T-cell (primary cell): ENCODE measurements at regions not wholly inside any gene's neighbourhood (a gene's known extent, or its start where the extent isn't known, plus 50 kb on each side); places are given as distances from the start of the nearest gene placed in this dataset.
A peak's percentile ranks its signal among the peaks of the same experiment; 100 is the strongest.

Experiments
- ATAC-seq, 4 experiments: fragments of 200-7000 bp in 3 of 4; fragments of 150-1000 bp in 1 of 4; cut with Tn5 transposase; replicated peaks in 1 of 4; 1 replicate in 3 of 4; 2 replicates in 1 of 4; pipeline ENCODE4 v1.10.0; 2021; ENCODE audit warnings: moderate library complexity in 3 of 4, mild to moderate bottlenecking in 2 of 4, moderate number of reproducible peaks in 1 of 4
- CTCF ChIA-PET, 2 donors: fragments of 300-600 bp; sonication (Branson Sonifier 250); formaldehyde crosslinking; loops; one replicate each; lab custom pipeline; 2022; ENCODE audit warnings: antibody characterized with exemption in 2 of 2; lab: Charles Lee
- POLR2A ChIA-PET, 2 donors: fragments of 300-600 bp; sonication (Branson Sonifier 250); formaldehyde crosslinking; loops; one replicate each; lab custom pipeline; 2022; ENCODE audit warnings: antibody characterized with exemption in 2 of 2; lab: Charles Lee
- DNase-seq, 35 experiments: peaks; one replicate each; pipeline versions ENCODE4 v3.0.0 to v3.0.0-alpha.2; 2013 to 2023
- H3K27ac ChIP-seq: one replicate; pipeline ENCODE4 v1.5.1; 2013; ENCODE audit warnings: low read length
- H3K27me3 ChIP-seq, 2 experiments: replicated peaks in 1 of 2; 1 replicate in 1 of 2; 2 replicates in 1 of 2; pipeline versions ENCODE4 v1.6.1 to v1.7.0; 2013; ENCODE audit warnings: low read length in 1 of 2, mixed read lengths in 1 of 2; ENCODE audit not compliant: control insufficient read depth in 2 of 2, insufficient read depth in 2 of 2; ENCODE audit errors: extremely low read depth in 1 of 2
- H3K36me3 ChIP-seq, 2 donors: 1 replicate in 1 of 2; 2 replicates in 1 of 2; pipeline versions ENCODE4 v1.6.1 to v1.7.0; 2013; ENCODE audit warnings: low read length in 1 of 2; ENCODE audit not compliant: control insufficient read depth in 2 of 2, insufficient read depth in 1 of 2; ENCODE audit errors: extremely low read depth in 1 of 2
- H3K4me1 ChIP-seq, 2 experiments: 1 replicate in 1 of 2; 2 replicates in 1 of 2; pipeline versions ENCODE4 v1.6.1 to v1.7.0; 2013; ENCODE audit warnings: low read length in 2 of 2, mixed read lengths in 1 of 2; ENCODE audit not compliant: insufficient read depth in 2 of 2, control insufficient read depth in 1 of 2; ENCODE audit errors: extremely low read depth in 1 of 2
- H3K4me3 ChIP-seq, 2 donors: 1 replicate in 1 of 2; 2 replicates in 1 of 2; pipeline versions ENCODE4 v1.5.1 to v1.7.0; 2013; ENCODE audit warnings: mild to moderate bottlenecking in 2 of 2, low read length in 1 of 2, moderate library complexity in 1 of 2; ENCODE audit not compliant: control insufficient read depth in 1 of 2; ENCODE audit errors: extremely low read depth in 1 of 2
- H3K9me3 ChIP-seq: 2 replicates; pipeline ENCODE4 v1.7.0; 2013
- H3K27ac Mint-ChIP-seq, 2 donors: one replicate each; pipeline ENCODE4 v1.8.0; 2020 to 2021; ENCODE audit warnings: mild to moderate bottlenecking in 2 of 2, mixed read lengths in 2 of 2
- H3K27me3 Mint-ChIP-seq, 2 donors: one replicate each; pipeline ENCODE4 v1.8.0; 2021 to 2022; ENCODE audit warnings: mixed read lengths in 2 of 2
- H3K36me3 Mint-ChIP-seq: one replicate; pipeline ENCODE4 v1.8.0; 2021; ENCODE audit warnings: mixed read lengths
- H3K4me1 Mint-ChIP-seq, 3 donors: one replicate each; pipeline ENCODE4 v1.8.0; 2020 to 2022; ENCODE audit warnings: mixed read lengths in 3 of 3, mild to moderate bottlenecking in 1 of 3
- H3K4me3 Mint-ChIP-seq, 3 donors: one replicate each; pipeline ENCODE4 v1.8.0; 2020 to 2022; ENCODE audit warnings: mild to moderate bottlenecking in 3 of 3, mixed read lengths in 3 of 3, moderate library complexity in 3 of 3
- H3K9me3 Mint-ChIP-seq, 3 donors: one replicate each; pipeline ENCODE4 v1.8.0; 2020 to 2022; ENCODE audit warnings: mixed read lengths in 3 of 3
- WGBS: methylation state at CpG from one replicate; pipeline ENCODE4 v1.1.5; 2013; ENCODE audit warnings: missing lambda C conversion rate; ENCODE audit not compliant: insufficient coverage; 5-methylcytosine and 5-hydroxymethylcytosine counted together

- ChIA-PET CTCF (no interaction called here), POLR2A (no interaction called here)
- Histone ChIP-seq H3K4me3 (no peak overlapping the region), H3K27me3 (peaks cover 0 to 4% of the 10 kb centered on the region in 2 experiments), H3K9me3 (no peaks in the 10 kb centered on the region), H3K27ac (no peak overlapping the region), H3K4me1 (no peaks in the 10 kb centered on the region), H3K36me3 (no peaks in the 10 kb centered on the region)
- WGBS = no CpG with 5 or more reads among the region's 5 CpGs
- Mint-ChIP-seq H3K27ac (no peak overlapping the region), H3K4me3 (no peak overlapping the region), H3K27me3 (peaks cover 0 to 12% of the 10 kb centered on the region in 2 donors), H3K4me1 (no peaks in the 10 kb centered on the region), H3K9me3 (peaks cover 4 to 11% (median 8%) of the 10 kb centered on the region in 3 donors), H3K36me3 (peaks cover 7% of the 10 kb centered on the region)
- no peak for ATAC-seq
- no peak for DNase-seq
Measured at GRCh38 chr22:26937213-26937612, 279.8 kb downstream of the MIAT start.

DNA sequence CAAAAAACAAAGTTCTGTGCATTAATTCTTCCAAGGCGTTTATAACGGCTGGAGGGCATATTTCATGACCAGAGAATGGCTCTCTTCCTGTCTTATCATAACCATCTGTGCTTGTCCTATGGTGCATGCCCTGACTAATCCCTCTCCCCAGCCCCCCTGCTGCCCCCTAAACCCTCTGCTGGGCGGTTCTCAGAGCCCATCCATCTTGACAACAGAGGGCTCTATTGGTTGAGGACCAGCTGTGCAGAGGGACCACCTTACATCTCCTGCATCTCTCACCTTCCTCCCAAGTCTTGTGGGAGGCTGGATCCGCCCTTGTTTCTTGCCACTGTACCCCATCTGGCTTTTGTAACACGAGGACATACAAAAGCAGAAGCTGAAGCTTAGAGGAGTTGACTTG lies 282.1 kb downstream of the MIAT start:
- no peak overlapping the region for H3K4me3 ChIP-seq
- peak overlapping the region in 1 of 2 donors; percentile 9 for H3K27ac Mint-ChIP-seq
- H3K4me3 Mint-ChIP-seq = no peak overlapping the region
- WGBS = 39% methylated on average over 4 of the region's 5 CpGs
- peaks cover 7% of the 10 kb centered on the region for H3K36me3 Mint-ChIP-seq
- no peaks in the 10 kb centered on the region for H3K9me3 ChIP-seq
- H3K27me3 Mint-ChIP-seq = peaks cover 0 to 12% of the 10 kb centered on the region in 2 donors
- no peaks in the 10 kb centered on the region for H3K4me1 Mint-ChIP-seq
- ATAC-seq (no peak), DNase-seq (no peak)
- no peaks in the 10 kb centered on the region for H3K4me1 ChIP-seq
- H3K9me3 Mint-ChIP-seq = peaks cover 4 to 11% (median 8%) of the 10 kb centered on the region in 3 donors
- POLR2A ChIA-PET = no interaction called here
- no peaks in the 10 kb centered on the region for H3K36me3 ChIP-seq
- H3K27me3 ChIP-seq = peaks cover 0 to 4% of the 10 kb centered on the region in 2 experiments
- no peak overlapping the region for H3K27ac ChIP-seq
- CTCF ChIA-PET = no interaction called here

DNA sequence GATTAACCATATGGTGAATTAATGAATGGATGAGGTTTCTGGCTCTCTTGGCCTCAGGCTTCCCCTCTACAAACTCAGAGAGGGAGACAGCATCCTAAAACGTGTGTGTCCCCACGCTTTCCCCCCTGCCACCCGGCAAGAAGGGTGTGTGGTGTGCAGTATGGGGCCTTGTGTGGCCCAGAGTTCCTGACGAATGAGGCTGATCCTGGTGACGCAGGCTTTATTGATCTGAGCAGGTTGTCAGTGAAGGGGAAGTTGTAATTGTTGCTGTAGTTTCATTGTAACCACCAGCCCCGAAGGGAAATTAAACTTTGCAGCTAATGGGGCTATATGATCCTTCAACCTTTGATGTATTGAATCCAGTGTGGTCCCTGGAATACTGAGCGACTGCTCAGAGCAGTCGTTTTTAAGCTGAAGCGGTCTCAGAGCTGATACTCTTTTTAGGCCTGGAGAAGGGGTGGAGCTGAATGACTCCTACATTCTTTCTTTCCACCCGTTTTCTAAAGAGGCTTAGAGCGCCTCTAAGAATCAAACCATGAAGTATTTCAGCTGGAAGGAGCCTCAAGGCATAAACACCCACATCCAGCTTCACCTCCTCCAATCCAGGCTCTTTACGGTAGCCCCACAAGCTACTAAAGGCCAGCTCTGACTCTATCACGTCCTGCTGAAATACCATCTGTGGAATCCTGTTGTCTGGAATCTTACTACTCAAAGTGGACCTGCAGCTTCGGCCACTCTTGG lies 284.7 kb downstream of the MIAT start:
- Mint-ChIP-seq H3K27ac (no peak overlapping the region), H3K4me1 (no peaks in the 10 kb centered on the region), H3K27me3 (peaks cover 0 to 5% of the 10 kb centered on the region in 2 donors), H3K4me3 (no peak overlapping the region), H3K36me3 (peaks cover 4% of the 10 kb centered on the region), H3K9me3 (peaks cover 4 to 8% (median 5%) of the 10 kb centered on the region in 3 donors)
- ChIA-PET POLR2A (no interaction called here), CTCF (no interaction called here)
- no peak for ATAC-seq
- Histone ChIP-seq H3K27ac (no peak overlapping the region), H3K9me3 (no peaks in the 10 kb centered on the region), H3K27me3 (peaks cover 0 to 4% of the 10 kb centered on the region in 2 experiments), H3K4me3 (no peak overlapping the region), H3K36me3 (no peaks in the 10 kb centered on the region), H3K4me1 (no peaks in the 10 kb centered on the region)
- WGBS = 75% methylated on average over 8 of the region's 14 CpGs
- no peak for DNase-seq

GRCh38 chr22:26942637-26942957 lies 285.2 kb downstream of the MIAT start:
- POLR2A ChIA-PET = no interaction called here
- H3K27ac Mint-ChIP-seq = no peak overlapping the region
- ATAC-seq = no peak

GRCh38 chr22:26945565-26945964 lies 288.2 kb downstream of the MIAT start:
- H3K27ac Mint-ChIP-seq = no peak overlapping the region
- Histone ChIP-seq H3K4me3 (no peak overlapping the region), H3K36me3 (no peaks in the 10 kb centered on the region), H3K27me3 (no peaks in the 10 kb centered on the region), H3K9me3 (no peaks in the 10 kb centered on the region), H3K4me1 (no peaks in the 10 kb centered on the region), H3K27ac (no peak overlapping the region)
- POLR2A ChIA-PET = no interaction called here
- no peaks in the 10 kb centered on the region for H3K4me1 Mint-ChIP-seq
- peaks cover 0 to 3% (median 0%) of the 10 kb centered on the region in 3 donors for H3K9me3 Mint-ChIP-seq
- CTCF ChIA-PET = no interaction called here
- ATAC-seq (no peak), DNase-seq (no peak)
- H3K27me3 Mint-ChIP-seq = peaks cover 1 to 7% of the 10 kb centered on the region in 2 donors
- H3K4me3 Mint-ChIP-seq = no peak overlapping the region
- no CpG with 5 or more reads among the region's 1 CpG for WGBS
- H3K36me3 Mint-ChIP-seq = no peaks in the 10 kb centered on the region

More at GRCh38 chr22:26942637-26942957, 285.2 kb downstream of the MIAT start:
- no CpG with 5 or more reads among the region's 4 CpGs for WGBS
- no peak for DNase-seq
- Histone ChIP-seq H3K4me3 (no peak overlapping the region), H3K36me3 (no peaks in the 10 kb centered on the region), H3K4me1 (no peaks in the 10 kb centered on the region), H3K9me3 (no peaks in the 10 kb centered on the region), H3K27ac (no peak overlapping the region), H3K27me3 (peaks cover 0 to 4% of the 10 kb centered on the region in 2 experiments)
- Mint-ChIP-seq H3K36me3 (peaks cover 2% of the 10 kb centered on the region), H3K4me1 (no peaks in the 10 kb centered on the region), H3K27me3 (peaks cover 0 to 5% of the 10 kb centered on the region in 2 donors), H3K4me3 (no peak overlapping the region), H3K9me3 (peaks cover 3% of the 10 kb centered on the region in 3 donors)
- CTCF ChIA-PET = no interaction called here

DNA sequence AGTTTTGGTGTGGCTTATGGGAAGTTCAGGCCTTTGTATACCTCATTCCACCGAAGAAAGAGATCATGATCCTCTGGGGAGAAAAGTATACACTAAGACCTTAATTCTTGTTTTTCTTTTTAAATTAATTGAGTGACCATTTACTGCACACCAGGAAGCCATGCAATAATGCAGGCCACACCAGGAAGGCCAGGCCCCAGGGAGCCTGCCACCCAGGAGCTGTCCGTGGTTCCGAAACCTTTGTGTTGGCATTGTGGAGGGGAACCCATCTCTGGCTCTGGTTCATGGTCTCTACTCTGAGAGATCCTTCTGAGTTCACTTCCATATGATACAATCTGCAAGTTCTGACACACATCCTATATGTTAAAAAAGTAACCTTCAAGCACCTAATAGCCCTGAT lies 291.8 kb downstream of the MIAT start:
- Histone ChIP-seq H3K4me1 (no peaks in the 10 kb centered on the region), H3K9me3 (no peaks in the 10 kb centered on the region), H3K36me3 (no peaks in the 10 kb centered on the region), H3K4me3 (no peak overlapping the region), H3K27me3 (peaks cover 8 to 9% of the 10 kb centered on the region in 2 experiments), H3K27ac (no peak overlapping the region)
- peak in 2 of 35 experiments; percentile 2 to 12 for DNase-seq
- 87% methylated on average over 2 of the region's 3 CpGs for WGBS
- ATAC-seq = no peak
- Mint-ChIP-seq H3K4me1 (no peaks in the 10 kb centered on the region), H3K9me3 (peaks cover 0 to 3% (median 0%) of the 10 kb centered on the region in 3 donors), H3K4me3 (no peak overlapping the region), H3K36me3 (no peaks in the 10 kb centered on the region), H3K27ac (no peak overlapping the region), H3K27me3 (peaks cover 29% of the 10 kb centered on the region in 2 donors)
- ChIA-PET POLR2A (no interaction called here), CTCF (no interaction called here)
